NCI-H82 treated with DMSO at 0.1 percent for 48 hours (cell line): ENCODE measurements at regions not wholly inside any gene's neighbourhood (a gene's known extent, or its start where the extent isn't known, plus 50 kb on each side); places are given as distances from the start of the nearest gene placed in this dataset.
A peak's percentile ranks its signal among the peaks of the same experiment; 100 is the strongest.

ENCODE experiments used
- DNase-seq: peaks from one replicate; lab custom pipeline; 2025; ENCODE audit not compliant: unreplicated experiment; lab: John Stamatoyannopoulos, UW

DNA sequence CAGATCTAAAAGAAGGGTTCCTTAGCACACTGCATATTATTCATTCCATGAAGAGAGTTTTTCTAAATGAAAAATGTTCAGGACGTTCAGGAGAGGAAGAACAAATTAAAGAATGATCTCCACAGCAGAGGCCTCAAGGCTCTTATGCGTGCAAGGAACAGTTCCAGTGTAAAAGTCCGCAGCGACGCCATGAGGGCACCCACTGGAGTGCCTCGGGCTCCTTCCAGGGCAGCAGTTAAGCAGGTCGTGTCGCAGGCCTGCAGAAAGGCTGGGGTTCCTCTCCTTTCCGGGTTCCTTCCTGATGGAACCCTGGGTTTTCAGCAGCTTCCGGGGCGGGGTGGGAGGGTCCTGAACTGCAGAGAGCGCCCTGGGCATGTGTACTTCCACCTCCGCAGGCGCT, 87.1 kb upstream of the SELENOP start:
- no peak for DNase-seq

- DNase-seq = no peak
Measured at GRCh38 chr5:42896523-42896922, 84.8 kb upstream of the SELENOP start.

- DNase-seq = no peak
Measured at GRCh38 chr5:42894057-42894456, 82.4 kb upstream of the SELENOP start.

GRCh38 chr5:42889311-42889933, 77.7 kb upstream of the SELENOP start:
- DNase-seq = peak; percentile 1

DNA sequence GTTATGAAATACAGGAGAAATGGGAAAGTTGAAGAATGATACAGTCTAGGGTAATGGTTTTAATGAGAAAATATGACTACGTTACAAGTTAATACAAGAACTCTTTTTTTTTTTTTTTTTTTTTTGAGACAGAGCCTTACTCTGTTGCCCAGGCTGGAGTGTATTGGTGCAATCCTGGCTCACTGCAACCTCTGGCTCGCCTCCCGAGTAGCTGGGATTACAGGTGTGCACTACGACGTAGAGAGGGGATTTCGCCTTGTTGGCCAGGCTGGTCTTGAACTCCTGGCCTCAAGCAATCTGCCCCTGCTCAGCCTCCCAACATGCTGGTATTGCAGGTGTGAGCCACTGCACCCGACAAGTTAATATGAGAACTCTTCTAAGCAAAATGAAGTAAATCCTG, 77.1 kb upstream of the SELENOP start:
- DNase-seq = no peak

DNA sequence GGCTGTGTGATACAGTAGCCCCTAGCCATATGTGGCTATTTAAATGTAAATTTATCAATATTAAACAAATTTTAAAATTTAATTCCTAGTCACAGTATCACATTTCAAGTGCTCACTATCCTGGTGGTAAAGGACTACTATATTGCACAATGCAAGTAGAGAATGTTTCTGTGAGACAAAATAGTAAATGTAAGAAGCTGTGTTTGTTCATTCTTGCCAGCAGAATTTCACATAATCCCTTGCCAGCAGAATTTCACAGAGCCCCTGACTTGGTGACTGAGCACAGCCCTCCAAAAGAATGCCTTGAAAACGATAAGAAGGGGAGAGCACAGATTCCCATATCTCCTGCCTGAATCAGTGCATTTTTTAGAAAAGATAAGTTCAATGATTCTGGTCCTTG, 75.9 kb upstream of the SELENOP start:
- DNase-seq = no peak

GRCh38 chr5:42887097-42887496, 75.4 kb upstream of the SELENOP start:
- no peak for DNase-seq

DNA sequence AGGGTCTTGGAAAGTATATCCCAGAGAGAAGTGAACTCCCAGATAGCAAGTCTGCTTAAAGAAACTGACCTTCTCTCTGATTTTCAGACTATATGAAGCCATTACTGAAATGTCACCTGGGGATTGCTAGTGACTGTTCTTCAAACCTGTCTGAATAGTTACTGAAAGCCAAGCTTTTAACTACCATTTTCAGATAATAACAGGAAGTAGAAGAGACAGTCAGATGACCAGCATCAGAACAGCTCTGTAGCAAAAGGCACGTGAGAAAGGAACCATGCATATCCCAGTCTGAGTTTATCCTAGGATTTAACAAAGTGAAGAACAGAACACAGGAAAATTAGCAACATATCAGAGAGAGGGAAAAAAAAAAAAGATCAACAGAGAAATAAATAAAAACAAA, 74.9 kb upstream of the SELENOP start:
- no peak for DNase-seq

GRCh38 chr5:42884326-42884725, 72.6 kb upstream of the SELENOP start:
- DNase-seq = no peak

DNA sequence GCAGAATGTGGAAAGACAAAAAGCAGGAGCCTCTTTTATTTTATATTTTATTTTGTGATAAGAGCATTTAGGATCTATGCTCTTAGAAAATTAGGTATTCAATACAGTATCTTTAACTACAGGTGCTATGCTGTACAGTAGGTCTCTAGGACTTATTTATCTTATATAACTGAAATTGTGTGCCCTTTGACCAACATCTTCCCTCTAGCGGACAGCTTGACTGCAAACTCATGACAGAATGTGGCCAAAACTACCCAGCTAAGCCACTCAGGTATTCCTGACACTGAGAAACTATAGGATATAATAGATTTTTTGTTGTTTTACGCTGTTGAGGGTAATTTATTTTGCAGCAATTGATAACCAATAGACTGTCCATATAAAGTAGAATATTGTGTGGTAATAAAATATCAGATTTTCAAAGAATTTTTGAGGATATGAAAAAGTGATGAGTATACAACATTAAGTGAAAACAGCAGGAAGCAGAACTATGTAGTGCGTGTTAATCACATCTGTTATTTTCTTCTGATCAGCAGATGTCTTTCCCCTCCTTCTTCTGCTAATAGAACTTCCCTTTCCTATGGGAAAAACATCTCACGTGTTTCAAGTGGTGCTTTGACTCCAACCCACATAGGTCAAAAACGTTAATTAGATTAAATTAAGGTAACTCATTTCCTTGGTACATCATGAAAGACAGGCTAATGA, 69.9 kb upstream of the SELENOP start:
- no peak for DNase-seq

GRCh38 chr5:42880496-42881150, 68.9 kb upstream of the SELENOP start:
- no peak for DNase-seq

GRCh38 chr5:42879291-42879690, 67.6 kb upstream of the SELENOP start:
- DNase-seq = no peak

DNA sequence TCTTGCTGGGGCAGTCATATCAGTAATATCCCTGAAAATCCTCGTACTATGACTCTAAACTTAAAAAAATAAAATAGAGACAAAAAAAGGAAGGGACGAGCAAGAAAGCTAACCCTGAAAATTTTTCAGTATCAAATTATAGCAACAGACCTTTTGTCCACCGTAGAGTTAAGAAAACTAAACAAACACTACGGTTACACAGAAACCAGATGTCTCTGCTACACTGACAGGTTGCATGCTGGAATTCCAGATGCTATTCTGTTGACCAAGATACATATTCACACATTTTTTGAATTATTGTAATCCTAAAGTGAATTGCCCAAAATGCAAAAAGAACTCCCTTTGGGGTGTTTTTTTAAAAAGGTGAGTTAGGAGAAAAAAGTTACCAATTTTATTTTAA, 66.9 kb upstream of the SELENOP start:
- DNase-seq = no peak

- no peak for DNase-seq
Measured at GRCh38 chr5:42878041-42878440, 66.3 kb upstream of the SELENOP start.

GRCh38 chr5:42877431-42877830, 65.7 kb upstream of the SELENOP start:
- DNase-seq = no peak

DNA sequence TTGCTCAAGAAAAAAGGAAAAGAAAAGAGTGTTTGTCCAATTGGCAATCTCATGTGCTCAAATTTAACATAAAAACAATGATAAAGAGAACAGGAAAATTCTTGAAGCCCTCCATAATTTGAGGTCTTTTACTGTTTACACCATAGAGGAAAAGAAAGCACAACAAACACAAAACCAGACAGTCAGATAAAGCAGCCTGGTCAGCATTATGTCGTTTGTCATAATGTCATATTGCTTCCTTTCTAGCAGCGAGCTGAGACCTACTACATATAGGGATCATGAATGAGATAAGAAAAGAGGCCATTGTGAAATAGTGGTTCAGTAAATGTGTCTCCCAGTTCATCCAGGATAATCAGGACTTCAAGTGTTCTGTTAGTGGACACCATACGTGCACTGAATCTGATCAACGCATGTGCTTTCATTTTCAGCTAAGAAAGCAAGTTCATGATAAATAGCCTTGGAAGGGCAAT, 64.7 kb upstream of the SELENOP start:
- no peak for DNase-seq

DNA sequence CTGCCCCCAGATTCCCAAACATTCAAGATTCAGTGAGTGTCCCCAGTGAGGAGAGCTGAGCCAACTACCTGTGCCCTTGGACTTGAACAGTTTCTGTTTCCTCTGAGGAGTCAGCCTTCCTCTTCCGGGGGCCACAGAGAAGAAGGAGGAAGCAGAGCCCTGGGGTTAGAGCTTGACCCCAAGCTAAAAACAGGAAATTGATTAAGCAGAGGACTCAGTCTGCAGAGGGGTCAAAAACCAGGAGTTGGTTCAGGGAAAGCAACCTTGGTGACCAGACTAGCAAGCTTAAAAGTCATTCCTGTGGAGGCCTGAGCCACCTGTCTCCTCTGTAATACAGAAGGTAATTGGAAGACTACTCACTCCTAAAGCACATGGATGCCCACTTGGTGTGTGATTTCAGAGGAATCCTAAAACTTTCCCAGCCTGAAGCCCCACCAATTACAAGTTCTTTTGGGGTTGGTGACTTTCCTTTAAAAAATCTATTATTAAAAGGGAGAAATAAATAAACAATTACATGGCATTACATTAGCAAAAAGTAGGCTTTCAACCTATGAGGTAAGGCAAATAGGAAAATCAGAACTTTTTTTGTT, 64.2 kb upstream of the SELENOP start:
- DNase-seq = no peak

DNA sequence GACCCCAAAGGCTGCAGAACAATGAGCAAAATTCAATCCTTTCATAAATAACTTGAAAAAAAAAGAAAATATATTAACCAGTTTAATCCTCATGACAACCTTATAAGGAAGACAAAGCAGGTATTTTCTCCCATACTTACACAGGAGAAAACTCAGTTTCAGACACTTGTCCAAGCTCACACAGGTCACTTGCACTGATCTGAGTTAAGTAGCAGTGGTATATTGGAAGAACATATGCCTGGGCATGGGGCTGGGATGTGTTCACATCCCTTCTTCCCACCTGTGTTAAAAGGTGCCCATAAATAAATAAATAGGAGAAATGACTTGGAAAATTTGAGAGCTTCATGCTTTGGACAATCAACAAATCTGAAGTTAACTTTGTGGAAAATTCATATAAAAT, 63.5 kb upstream of the SELENOP start:
- no peak for DNase-seq

DNA sequence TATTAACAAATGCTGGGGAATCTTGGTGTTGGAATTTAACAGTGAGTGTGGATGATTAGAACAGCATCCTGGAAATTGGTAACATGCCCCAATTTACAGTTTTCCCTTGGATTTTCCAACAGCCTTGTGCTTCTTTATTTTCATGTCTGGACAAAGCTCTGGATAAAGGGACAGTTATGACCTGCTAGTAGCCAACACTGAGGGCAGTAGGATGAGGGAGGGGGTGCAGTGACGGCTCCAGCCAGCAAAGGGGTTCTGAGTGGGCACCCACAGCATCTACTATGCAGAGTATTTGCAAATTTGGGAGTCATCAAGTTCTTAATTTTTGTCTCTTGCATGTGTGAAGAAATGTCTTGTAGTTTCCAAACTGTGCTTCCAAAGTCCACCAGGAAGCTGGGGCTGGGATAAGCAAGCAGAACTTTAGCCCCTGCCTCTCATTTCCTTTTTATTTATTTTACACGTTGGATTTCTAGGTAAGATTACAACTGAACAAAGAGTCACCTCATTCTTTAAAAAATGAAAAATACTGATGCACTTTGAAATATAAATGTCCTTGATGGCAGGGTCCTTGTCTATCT, 63.0 kb upstream of the SELENOP start:
- no peak for DNase-seq

GRCh38 chr5:42872865-42873264, 61.2 kb upstream of the SELENOP start:
- no peak for DNase-seq

GRCh38 chr5:42870882-42871418, 59.3 kb upstream of the SELENOP start:
- DNase-seq = no peak
